ENCODE measurements at regions not wholly inside any gene's neighbourhood (a gene's known extent, or its start where the extent isn't known, plus 50 kb on each side); places are given as distances from the start of the nearest gene placed in this dataset.
A peak's percentile ranks its signal among the peaks of the same experiment; 100 is the strongest.

DNA sequence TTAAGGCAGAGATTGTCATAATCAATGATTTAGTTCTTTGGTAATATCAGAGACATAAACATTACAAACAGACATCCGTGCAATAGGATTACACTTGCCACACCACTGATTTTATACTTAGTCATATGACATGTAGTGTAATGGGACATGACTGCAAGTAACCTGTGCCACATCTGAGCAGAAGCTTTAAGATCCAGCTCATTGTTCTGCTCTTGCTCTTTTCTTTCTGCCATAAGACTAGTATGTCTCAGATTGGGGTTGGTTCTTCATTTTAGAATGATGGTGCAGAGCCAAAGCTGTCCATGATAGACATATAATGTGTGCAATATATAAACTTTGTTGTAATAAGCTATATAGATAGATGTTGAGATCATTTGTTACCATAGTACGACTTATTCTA, 119.7 kb upstream of the SEMA3A start:
- Histone ChIP-seq H3K4me1 (ENCODE audit: control insufficient read depth in 1 of 2, insufficient read depth in 2 of 2, low read length in 2 of 2) (no peaks in the 10 kb centered on the region), H3K79me2 (ENCODE audit: insufficient read depth, low read length) (no peaks in the 10 kb centered on the region), H3K4me2 (ENCODE audit: low read length) (no peak overlapping the region), H2AFZ (ENCODE audit: low read depth, low read length, poor library complexity, severe bottlenecking) (peak overlapping the region; percentile 2), H3K27me3 (ENCODE audit: insufficient read depth, low read length) (no peaks in the 10 kb centered on the region), H3K9ac (ENCODE audit: low read length) (no peak overlapping the region), H3K36me3 (ENCODE audit: control insufficient read depth in 1 of 2, insufficient read depth in 2 of 2, low read length in 2 of 2) (no peaks in the 10 kb centered on the region), H4K20me1 (ENCODE audit: insufficient read depth) (no peaks in the 10 kb centered on the region), H3K9me3 (ENCODE audit: control insufficient read depth in 1 of 2, insufficient read depth in 1 of 2, low read depth in 1 of 2, low read length in 2 of 2) (no peaks in the 10 kb centered on the region), H3K9me2 (ENCODE audit: insufficient read depth) (no peaks in the 10 kb centered on the region), H3K4me3 (replicated peaks in 1 of 2; ENCODE audit: low read depth in 1 of 2, low read length in 2 of 2) (no peak overlapping the region), H3K27ac (ENCODE audit: low read depth, low read length) (no peak overlapping the region)
- no peak for ATAC-seq
- ChIA-PET POLR2A (no interaction called here), CTCF (interaction anchor here (2.0 kb wide), 1 partner anchor 9 kb away, joined by 4 read pairs; no protein-coding TSS in a partner anchor), RAD21 (ENCODE audit: low non-redundant PET in 1 of 2, low total read pairs in 2 of 2, uncharacterized antibody in 2 of 2, unreplicated experiment in 2 of 2) (no interaction called here)
- TF ChIP-seq SIN3A (IDR thresholded peaks at IDR 0.05; ENCODE audit: low read depth) (no peak), TCF7L2 (IDR thresholded peaks at IDR 0.05; ENCODE audit: borderline replicate concordance, extremely low read depth, insufficient read depth, insufficient read length) (no peak)
- intact Hi-C loops (cut with micrococcal nuclease), result no loop called here
- BruUV-seq (replicated peaks), result no TSS peak
- no peak for DNase-seq (ENCODE audit: low read depth, low spot score)

DNA sequence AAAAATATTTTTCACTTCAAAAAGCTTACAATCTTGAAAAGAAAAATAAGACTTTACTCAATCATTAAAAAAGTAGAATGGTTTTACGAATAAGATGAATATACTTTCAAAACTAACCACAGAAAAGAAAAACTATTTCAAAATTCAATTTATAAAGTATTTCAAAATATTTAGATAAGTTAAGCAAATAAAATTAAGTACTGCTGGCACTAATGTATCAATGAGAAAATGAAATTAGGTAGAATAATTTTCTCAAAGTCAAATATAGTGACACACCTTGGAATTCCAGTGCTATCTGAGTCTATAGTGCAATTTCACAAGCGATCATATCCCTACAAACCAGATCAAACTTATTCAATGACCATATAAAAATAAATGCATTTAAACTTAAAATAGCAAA, 109.8 kb upstream of the SEMA3A start:
- RAD21 ChIA-PET (ENCODE audit: low non-redundant PET in 1 of 2, low total read pairs in 2 of 2, uncharacterized antibody in 2 of 2, unreplicated experiment in 2 of 2), result no interaction called here
- no peak for DNase-seq (ENCODE audit: low read depth, low spot score)
- BruUV-seq (replicated peaks), result no TSS peak
- no peak for TF ChIP-seq ELF1 (IDR thresholded peaks at IDR 0.05; ENCODE audit: borderline replicate concordance, low read depth)
- TF ChIP-seq, protein P1, sequence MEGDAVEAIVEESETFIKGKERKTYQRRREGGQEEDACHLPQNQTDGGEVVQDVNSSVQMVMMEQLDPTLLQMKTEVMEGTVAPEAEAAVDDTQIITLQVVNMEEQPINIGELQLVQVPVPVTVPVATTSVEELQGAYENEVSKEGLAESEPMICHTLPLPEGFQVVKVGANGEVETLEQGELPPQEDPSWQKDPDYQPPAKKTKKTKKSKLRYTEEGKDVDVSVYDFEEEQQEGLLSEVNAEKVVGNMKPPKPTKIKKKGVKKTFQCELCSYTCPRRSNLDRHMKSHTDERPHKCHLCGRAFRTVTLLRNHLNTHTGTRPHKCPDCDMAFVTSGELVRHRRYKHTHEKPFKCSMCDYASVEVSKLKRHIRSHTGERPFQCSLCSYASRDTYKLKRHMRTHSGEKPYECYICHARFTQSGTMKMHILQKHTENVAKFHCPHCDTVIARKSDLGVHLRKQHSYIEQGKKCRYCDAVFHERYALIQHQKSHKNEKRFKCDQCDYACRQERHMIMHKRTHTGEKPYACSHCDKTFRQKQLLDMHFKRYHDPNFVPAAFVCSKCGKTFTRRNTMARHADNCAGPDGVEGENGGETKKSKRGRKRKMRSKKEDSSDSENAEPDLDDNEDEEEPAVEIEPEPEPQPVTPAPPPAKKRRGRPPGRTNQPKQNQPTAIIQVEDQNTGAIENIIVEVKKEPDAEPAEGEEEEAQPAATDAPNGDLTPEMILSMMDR (IDR thresholded peaks at IDR 0.05 in 2 of 3, conservative IDR thresholded peaks at IDR 0.05 in 1 of 3; ENCODE audit: borderline replicate concordance in 1 of 3, insufficient read depth in 1 of 3, low read depth in 2 of 3, low read length in 2 of 3), result no peak
- TF ChIP-seq SIN3A (IDR thresholded peaks at IDR 0.05; ENCODE audit: low read depth), result no peak
- no peak for TF ChIP-seq CEBPB (IDR thresholded peaks at IDR 0.05; ENCODE audit: low read depth)
- TF ChIP-seq ZNF274 (IDR thresholded peaks at IDR 0.05; ENCODE audit: low read depth, low read length), result no peak
- no peak for TF ChIP-seq SRF (IDR thresholded peaks at IDR 0.05; ENCODE audit: low read depth)
- no peak for TF ChIP-seq ZFX (IDR thresholded peaks at IDR 0.05)
- no peak for TF ChIP-seq EGR1 (IDR thresholded peaks at IDR 0.05; ENCODE audit: low read depth)
- no peak for TF ChIP-seq FOSL1 (IDR thresholded peaks at IDR 0.05; ENCODE audit: low read depth)
- no peak overlapping the region for H3K27ac ChIP-seq (ENCODE audit: low read depth, low read length)
- H3K27me3 ChIP-seq (ENCODE audit: insufficient read depth, low read length), result no peaks in the 10 kb centered on the region
- H3K4me2 ChIP-seq (ENCODE audit: low read length), result no peak overlapping the region
- H4K20me1 ChIP-seq (ENCODE audit: insufficient read depth), result no peaks in the 10 kb centered on the region
- ATAC-seq, result no peak
- intact Hi-C loops (cut with micrococcal nuclease), result no loop called here
- no peak overlapping the region for H3K9ac ChIP-seq (ENCODE audit: low read length)
- CTCF ChIA-PET, result interaction anchor here (1.8 kb wide), 1 partner anchor 10 kb away, joined by 4 read pairs; no protein-coding TSS in a partner anchor
- H3K9me2 ChIP-seq (ENCODE audit: insufficient read depth), result no peaks in the 10 kb centered on the region; the same call in 1 of the 2 replicates
- H2AFZ ChIP-seq (ENCODE audit: low read depth, low read length, poor library complexity, severe bottlenecking), result peak overlapping the region; percentile 47
- no peaks in the 10 kb centered on the region for H3K79me2 ChIP-seq (ENCODE audit: insufficient read depth, low read length)
- POLR2A ChIA-PET, result no interaction called here
- H3K4me3 ChIP-seq (replicated peaks in 1 of 2; ENCODE audit: low read depth in 1 of 2, low read length in 2 of 2), result no peak overlapping the region
- H3K36me3 ChIP-seq (ENCODE audit: control insufficient read depth in 1 of 2, insufficient read depth in 2 of 2, low read length in 2 of 2), result no peaks in the 10 kb centered on the region
- peaks cover 0 to 6% of the 10 kb centered on the region in 2 experiments; a peak in 1 of 4 replicates for H3K4me1 ChIP-seq (ENCODE audit: control insufficient read depth in 1 of 2, insufficient read depth in 2 of 2, low read length in 2 of 2)
- no peaks in the 10 kb centered on the region for H3K9me3 ChIP-seq (ENCODE audit: control insufficient read depth in 1 of 2, insufficient read depth in 1 of 2, low read depth in 1 of 2, low read length in 2 of 2)

All from HCT116 (cell line).